ENCODE measurements at regions not wholly inside any gene's neighbourhood (a gene's known extent, or its start where the extent isn't known, plus 50 kb on each side); places are given as distances from the start of the nearest gene placed in this dataset.
"Not testable (repeated sequence)": the region's sequence is repeated elsewhere in the genome, so short reads cannot be mapped to it uniquely, and the experiment has no call there.

- no peak for TF ChIP-seq CTCF (IDR thresholded peaks at IDR 0.05; ENCODE audit: insufficient read depth, low read depth, low read length)
These were observed 142.6 kb downstream of the EMP1 start for GRCh38 chr12:13339091-13339490.

GRCh38 chr12:13337791-13338190 is 141.3 kb downstream of the EMP1 start:
- no peak for DNase-seq (ENCODE audit: low read depth)
- no peak overlapping the region for H3K4me3 ChIP-seq (ENCODE audit: low read depth, low read length)
- TF ChIP-seq CTCF (IDR thresholded peaks at IDR 0.05; ENCODE audit: insufficient read depth, low read depth, low read length) = no peak

More at GRCh38 chr12:13339091-13339490, 142.6 kb downstream of the EMP1 start:
- no peak for DNase-seq (ENCODE audit: low read depth)
- H3K4me3 ChIP-seq (ENCODE audit: low read depth, low read length) = no peak overlapping the region

- TF ChIP-seq CTCF (IDR thresholded peaks at IDR 0.05; ENCODE audit: insufficient read depth, low read depth, low read length) = no peak
- H3K4me3 ChIP-seq (ENCODE audit: low read depth, low read length) = no peak overlapping the region
- no peak for DNase-seq (ENCODE audit: low read depth)
These were observed 139.7 kb downstream of the EMP1 start for GRCh38 chr12:13336216-13336615.

- no peak for DNase-seq (ENCODE audit: low read depth)
- no peak for TF ChIP-seq CTCF (IDR thresholded peaks at IDR 0.05; ENCODE audit: insufficient read depth, low read depth, low read length)
- H3K4me3 ChIP-seq (ENCODE audit: low read depth, low read length) = no peak overlapping the region
These were observed 132.0 kb downstream of the EMP1 start for GRCh38 chr12:13328535-13328934.

GRCh38 chr12:13326076-13326475 is 129.6 kb downstream of the EMP1 start:
- no peak overlapping the region for H3K4me3 ChIP-seq (ENCODE audit: low read depth, low read length)
- TF ChIP-seq CTCF (IDR thresholded peaks at IDR 0.05; ENCODE audit: insufficient read depth, low read depth, low read length) = no peak
- no peak for DNase-seq (ENCODE audit: low read depth)

- DNase-seq (ENCODE audit: low read depth); H3K4me3 ChIP-seq (ENCODE audit: low read depth, low read length): not testable (repeated sequence)
These were observed 128.5 kb downstream of the EMP1 start for GRCh38 chr12:13325037-13325436.

GRCh38 chr12:13318231-13319015 is 121.9 kb downstream of the EMP1 start:
- TF ChIP-seq CTCF (IDR thresholded peaks at IDR 0.05; ENCODE audit: insufficient read depth, low read depth, low read length) = no peak
- H3K4me3 ChIP-seq (ENCODE audit: low read depth, low read length) = no peak overlapping the region
- DNase-seq (ENCODE audit: low read depth) = no peak
